HG02798 (cell line): ENCODE measurements at regions not wholly inside any gene's neighbourhood (a gene's known extent, or its start where the extent isn't known, plus 50 kb on each side); places are given as distances from the start of the nearest gene placed in this dataset.
A peak's percentile ranks its signal among the peaks of the same experiment; 100 is the strongest.

ENCODE experiments used
- ATAC-seq: cut with Tn5 transposase; IDR thresholded peaks from one replicate; pipeline ENCODE4 v1.9.1; 2021; ENCODE audit warnings: mild to moderate bottlenecking; ENCODE audit not compliant: unreplicated experiment, poor library complexity

DNA sequence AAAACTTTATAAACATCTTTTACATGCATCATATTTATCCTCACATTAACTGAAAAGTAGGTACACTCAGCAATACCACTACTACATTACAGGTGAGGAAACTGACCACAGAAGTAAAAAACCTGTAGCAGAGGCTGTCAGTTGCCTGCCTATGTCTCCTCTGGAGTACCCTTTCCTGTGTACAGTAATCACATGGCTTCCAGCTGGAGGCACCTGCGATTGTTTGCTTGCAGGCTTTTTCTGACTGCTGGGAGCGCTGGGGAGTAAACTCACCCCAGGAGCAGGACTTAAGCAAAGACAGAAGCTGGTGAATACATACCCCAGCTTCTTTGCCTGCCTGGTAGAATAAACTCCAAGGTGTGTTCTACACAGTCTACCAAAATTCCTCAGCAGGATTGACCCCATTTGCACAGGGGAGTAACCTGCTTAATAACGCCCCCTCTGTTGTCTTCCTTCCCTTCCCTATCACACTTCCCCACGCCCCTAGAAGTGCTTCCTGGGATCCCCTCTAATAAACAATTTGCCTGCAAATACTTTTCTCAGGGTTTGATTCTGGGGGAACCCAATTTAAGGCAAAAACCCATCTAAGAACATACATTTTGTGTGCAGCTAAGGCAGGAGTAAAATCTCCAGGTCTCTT is 138.9 kb downstream of the PTH2R start:
- no peak for ATAC-seq

DNA sequence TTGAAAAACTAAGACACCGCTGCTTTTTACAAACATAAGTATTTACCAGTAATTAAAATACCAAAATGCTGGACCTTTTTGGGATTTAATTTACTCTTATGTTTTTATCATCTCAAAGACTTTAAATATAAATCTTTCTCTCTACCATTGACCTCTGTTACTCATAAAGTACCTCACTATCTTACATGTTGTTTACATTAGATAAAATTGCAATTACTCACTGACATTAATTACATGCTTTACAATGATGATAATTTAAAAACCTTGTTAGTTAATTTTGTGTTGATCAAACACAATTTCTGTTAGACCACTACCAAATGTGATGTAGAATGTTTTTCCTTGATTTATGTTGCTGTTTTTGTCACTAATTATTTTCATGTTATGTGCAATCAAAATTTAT is 139.5 kb downstream of the PTH2R start:
- ATAC-seq: no peak

DNA sequence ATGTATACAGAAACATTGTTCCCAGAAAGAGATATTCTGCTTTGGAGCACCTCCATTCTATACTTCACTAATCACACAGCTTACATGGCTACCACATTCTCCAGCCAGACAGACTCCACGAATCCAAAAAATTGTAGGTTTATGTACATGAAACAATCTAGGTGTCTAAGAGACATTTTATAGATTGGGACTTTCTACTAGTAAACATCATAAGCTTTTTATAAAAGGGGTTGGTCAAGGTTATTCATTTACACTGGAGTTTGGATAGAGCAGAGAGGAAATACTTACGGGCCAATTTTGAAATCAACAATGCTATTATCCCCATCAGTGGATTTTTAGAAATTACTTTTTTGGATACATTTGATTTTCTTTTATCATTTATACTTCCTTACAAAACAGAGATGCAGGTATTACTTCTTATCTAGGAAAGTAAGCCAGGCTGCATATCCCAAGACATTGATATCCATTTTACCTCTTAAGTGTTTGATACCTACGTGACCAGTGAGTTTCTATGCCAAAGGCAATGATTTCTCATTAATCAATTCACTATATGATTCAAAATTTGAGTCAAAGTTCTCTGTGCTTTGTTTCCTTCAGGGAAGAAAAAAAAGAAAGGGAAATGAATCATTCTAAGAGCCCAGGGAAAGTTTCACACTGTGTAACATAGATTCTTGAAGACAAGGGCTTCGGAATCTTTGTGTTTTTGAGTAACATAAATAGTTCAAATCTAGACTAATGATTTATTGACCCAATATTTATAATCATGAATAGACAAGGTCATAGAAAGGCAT is 140.5 kb downstream of the PTH2R start:
- ATAC-seq: no peak

DNA sequence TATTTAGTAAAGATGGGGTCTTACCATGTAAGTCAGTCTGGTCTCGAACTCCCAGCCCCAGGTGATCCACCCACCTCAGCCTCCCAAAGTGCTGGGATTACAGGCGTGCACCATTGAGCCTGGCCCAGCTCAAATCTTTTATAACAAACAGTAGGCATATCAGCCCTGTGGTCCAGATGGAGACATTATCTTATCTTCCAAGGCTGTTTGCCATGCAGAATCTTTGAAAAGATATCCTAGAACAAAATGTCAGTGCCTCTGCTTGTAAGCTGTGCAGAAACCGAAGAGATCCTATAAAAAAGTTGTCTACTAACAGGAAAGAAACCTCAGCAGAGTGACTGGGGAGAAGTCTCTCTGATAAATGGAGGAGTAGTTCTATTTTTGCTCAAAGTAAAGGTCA is 142.1 kb downstream of the PTH2R start:
- ATAC-seq: no peak

DNA sequence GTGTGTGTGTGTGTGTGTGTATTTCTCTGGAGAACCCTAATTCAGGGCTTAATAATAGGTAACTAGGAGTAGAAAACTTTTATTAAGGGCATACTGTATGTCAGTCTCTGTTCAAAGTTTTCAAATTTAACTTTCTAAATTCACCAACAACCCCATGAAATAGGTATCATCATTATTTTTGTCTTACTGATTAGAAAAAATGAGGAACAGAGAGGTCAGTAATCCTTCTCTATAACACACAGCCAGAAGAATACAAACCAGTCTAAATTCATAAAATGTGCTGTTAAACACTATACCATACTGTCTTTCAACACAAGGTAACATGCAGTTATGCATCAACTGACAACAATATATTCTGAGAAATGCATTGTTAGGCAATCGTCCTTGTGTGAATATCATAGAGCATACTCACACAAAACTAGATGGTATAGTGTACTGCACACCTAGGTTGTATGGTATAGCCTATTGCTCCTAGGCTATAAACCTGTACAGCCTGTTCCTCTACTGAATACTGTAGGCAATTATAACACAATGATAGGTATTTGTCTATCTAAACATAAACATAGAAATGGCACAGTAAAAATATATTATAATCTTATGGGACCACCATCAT is 143.1 kb downstream of the PTH2R start:
- ATAC-seq: no peak

DNA sequence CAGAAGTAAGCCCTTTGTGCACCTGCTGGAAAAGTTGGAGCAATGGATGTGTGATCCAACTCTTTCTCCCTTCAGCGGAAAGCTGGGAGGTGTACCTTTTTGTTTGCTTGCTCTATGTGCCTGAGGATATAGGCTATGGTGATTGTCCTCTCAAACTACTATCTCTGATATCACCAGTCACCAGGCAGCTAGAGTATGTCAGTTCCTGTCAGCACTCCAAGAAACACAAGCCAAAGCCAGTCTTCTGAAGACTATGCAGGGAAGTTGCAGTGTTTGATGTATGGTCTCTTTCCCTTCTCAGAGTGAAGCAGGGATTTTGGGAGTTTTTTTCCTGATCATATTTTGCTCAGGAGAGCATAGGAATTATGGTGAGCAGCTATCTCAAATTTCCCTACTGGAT is 146.4 kb downstream of the PTH2R start:
- ATAC-seq: no peak

DNA sequence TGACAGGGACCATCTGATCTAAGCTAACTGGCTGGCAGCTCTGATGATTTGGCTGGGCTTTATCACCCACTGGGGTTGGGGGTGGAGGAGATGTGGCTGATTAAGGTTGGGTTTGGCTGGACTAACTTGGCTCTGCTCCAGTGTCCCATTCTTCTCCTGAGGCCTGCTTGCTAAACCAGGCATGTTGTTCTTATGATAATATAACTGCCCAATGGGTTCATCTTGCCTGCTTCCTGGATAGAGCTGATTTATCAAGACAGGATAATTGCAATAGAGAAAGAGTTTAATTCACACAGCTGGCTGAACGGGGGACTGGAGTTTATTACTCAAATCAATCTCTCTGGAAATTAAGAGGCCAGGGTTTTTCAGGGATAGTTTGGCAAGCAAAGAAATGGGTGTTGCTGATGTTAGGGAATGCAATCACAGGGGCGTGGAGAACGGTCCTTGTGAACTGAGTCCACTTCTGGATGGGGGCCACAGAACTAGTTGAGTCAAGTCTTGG is 150.4 kb downstream of the PTH2R start:
- no peak for ATAC-seq

DNA sequence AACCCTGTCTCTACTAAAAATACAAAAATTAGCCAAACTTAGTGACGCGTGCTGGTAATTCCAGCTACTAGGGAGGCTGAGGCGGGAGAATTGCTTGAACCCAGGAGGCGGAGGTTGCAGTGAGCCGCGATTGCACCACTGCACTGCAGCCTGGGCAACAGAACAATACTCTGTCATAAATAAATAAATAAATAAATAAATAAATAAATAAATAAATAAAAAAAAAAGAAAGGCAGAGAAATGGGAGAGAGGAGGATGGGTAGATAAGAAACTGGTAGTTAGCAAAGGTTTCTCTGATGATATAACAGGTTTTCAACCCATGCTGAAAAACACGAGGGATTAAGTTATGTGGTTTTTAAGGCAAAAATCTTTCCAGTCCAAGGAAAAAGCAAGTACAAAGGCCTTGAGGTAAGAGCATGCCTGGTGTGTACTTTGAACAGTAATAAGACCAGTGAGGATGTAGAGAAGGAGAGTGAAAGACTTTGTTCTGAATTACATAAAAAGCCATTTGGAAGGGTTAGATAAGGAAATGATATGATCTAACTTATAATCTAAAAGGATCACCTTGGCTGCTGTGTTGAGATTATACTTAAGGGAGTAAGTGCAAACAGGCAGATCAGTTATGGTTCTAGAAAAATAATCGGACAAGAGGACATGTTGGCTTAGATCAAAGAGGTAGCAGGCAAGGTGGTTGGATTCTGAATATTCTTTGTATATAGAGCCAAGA is 159.3 kb downstream of the PTH2R start:
- no peak for ATAC-seq

DNA sequence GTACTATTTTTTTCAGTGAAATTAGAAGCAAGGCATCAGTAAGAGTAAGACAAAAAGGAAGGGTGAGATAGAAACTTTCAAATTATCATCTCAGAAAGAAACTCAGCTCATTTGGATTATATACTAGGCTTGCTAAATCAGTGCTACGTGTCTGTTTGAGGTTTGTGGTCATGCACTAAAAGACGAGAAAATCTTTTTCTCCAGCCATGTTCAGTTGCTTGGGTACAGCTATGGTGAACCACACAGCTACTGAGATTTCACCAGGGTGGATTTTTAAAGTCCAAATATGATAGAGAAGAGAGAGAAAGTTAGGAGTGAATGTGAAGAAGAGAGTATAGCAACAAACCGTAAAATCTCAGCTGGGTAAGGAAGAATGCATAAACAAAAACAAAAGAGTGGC is 161.6 kb downstream of the PTH2R start:
- no peak for ATAC-seq

DNA sequence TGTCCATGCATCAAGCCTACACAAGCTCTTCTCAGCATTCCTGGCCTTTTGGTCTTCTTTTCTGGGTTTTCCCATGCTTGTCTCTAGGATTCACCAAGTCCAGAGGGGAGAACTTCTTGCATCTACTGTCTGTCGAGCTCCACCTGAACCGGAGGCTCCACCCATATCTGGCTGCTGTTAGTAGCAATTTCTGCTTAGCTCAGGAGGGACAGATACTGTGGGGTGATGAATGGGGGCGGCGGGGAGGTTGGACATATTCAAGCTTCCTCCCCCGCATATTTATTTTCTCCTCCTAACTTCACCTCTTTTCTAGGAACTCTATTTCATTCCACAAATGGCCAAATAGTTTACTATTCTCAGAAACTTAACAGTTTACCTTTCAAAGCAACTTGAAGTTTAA is 163.5 kb downstream of the PTH2R start:
- ATAC-seq: no peak

DNA sequence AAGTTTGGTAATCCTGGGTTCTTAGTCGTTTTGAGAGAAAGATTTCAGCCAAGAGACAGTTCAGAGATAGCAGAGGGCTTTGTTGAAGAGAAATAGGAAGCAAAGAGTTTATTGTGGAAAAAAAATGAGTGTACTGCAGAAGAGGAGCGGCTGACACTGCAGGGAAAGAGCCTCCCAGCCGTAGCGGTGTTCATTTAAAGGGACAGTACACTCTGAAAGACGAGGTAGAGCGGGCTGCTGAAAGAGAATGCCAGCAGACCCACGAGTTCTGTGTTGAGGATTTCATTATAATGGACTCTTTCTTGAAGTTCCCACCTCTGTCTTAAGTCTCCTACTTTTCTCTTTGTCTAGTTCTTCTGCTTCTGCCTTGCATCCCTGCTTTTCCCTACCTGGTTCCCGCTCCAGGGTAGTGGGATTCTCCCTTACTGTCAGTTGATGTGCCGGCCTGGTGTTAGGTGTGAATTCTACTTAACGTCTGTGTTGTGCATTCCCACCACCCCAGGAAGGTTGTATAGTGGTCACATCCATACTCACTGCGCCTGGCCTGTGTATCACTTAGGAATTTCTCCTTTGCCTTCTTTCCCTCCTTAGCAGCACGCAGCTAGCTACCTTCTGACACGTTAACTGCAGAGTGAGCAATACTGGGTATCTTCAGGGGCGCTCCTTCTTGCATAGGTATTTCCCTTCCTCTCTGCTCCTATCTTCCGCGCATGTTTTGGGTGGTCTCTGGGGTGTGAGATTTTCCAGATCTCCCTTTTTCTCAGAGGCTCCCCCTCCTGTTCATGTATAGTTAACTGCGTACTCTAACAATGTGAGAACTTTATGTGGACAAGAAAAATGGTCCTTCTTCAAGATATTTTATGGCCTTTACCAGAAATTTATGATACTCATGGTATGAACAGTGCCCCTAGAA is 164.5 kb downstream of the PTH2R start:
- no peak for ATAC-seq

DNA sequence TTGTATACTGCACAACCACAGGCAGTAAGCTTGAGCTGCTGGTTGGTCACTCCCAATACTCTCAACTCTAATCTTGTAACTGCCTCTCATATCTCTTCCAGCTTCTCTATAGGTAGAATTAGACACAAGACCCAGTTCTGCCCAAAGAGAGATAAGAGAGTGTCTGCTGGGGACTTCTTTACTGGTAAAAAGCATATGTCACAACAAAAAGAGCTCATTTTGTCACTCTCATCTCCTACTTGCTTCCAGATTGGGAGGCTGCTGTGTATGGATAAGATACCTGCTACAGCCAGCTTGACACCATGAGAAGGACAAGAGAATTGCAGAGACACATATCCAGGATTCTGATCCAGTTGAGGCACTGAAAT is 165.2 kb downstream of the PTH2R start:
- no peak for ATAC-seq

DNA sequence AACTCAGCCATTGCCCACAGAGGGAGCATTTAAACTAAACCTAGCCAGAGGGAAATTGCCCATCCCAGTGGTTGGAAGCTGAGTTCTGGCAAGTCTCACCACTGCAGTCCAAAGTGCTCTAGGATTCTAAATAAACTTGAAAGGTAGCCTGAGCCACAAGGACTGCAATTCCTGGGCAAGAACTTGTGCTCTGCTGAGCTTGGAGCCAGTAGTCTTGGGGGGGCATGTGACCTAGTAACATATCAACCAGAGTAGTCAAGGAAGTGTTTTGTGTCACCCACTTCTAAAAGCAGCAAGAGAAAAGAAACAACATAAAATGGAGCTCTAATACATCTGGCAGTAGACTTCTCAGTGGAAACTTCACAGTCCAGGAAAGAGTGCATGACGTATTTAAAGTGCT is 167.0 kb downstream of the PTH2R start:
- no peak for ATAC-seq

DNA sequence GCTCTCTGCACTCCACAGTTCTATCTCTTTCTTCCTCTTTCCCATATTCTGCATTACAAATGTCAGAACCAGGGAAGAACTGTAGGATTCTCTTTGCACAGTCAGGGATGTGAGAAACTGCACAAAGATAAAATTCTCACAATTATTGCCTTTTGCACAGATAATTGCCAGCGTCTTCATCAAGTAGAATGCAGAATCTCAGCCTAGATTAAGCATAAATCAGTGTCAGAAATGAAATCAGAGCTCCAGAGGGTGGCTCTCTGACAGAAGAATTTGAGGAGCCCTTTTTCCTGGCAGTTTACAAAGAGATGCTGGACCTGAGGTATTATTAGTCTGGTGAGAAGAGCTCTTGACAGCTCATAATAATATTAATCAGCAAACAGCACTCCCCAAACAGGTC is 173.1 kb downstream of the PTH2R start:
- ATAC-seq: no peak

DNA sequence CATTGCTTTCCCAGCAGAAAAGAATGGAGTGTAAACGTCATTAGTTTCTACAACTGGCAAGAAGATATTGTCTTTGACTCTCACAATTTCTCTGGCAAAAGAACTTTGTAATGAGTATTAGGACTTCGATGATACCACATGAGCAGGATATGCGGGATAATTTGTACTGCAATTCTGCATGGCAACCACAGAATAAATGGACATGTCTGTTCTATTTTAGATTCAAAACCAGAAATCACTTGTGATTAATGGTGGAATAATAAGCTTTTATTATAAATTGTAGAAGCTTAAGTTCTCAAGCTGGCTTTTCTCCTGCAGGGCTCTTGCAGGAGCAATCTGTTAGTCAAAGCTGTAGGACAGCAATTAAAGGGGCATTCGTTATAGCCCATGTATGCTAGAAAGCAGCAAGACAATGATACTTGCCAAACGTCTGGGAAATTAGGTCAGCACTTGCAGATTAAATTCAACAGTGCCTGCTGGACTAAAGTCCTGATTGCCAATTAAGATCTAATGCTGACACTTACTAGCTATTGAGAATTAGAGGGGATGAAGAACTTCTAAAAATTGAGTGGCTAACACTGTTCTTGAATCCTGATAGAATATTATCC is 177.9 kb downstream of the PTH2R start:
- no peak for ATAC-seq

DNA sequence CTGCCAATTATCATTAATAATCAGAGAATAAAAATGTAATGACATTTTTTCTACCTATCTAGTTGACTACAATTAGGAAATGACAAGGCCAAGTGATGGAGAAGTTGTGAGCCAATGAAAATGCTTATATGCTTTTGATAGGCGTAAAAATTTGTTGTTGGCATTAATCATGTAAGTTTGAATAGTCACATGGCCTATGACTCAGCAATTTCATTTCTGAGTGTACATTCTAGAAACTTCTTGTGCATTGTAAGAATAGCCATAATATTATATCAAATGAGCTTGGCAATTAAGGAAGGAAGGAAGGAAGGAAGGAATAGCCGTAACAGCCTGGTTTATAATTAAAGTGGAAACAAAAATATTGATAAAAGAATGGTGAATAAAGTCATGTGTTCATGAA is 179.9 kb downstream of the PTH2R start:
- ATAC-seq: no peak

DNA sequence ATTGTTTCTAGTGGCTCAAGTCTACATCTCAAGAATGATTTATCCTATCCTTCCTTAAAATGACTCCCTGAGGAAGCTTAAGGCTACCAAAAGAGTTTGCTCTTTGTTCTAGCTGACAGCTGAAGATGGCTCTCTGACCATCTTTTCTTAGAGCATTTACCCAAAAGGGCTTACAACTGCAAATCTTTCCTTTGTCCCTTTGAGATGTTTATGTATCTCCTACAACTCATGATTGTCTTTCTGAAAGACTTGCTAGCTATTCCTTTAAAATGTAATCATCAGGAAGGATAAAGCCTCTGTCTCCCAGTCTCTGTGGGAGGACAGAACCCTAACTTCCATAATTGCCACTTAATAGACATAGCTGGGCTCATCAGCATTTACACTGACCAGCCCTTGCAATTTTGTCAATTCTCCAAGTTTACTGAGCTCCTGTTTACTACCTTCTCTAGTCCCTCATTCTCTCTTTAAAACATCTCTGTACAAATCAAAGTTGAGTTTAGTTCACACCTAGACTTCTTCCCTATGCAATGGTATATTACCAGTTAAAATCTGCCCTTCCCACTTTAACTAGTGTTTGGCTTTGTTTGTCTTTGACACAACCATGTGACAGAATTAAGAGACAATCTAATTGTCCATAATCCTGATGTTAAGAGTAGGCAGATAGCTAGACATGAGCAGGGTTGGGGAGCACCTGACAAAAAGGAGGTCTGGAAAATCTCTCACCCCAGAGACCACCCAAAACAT is 188.2 kb downstream of the PTH2R start:
- no peak for ATAC-seq

DNA sequence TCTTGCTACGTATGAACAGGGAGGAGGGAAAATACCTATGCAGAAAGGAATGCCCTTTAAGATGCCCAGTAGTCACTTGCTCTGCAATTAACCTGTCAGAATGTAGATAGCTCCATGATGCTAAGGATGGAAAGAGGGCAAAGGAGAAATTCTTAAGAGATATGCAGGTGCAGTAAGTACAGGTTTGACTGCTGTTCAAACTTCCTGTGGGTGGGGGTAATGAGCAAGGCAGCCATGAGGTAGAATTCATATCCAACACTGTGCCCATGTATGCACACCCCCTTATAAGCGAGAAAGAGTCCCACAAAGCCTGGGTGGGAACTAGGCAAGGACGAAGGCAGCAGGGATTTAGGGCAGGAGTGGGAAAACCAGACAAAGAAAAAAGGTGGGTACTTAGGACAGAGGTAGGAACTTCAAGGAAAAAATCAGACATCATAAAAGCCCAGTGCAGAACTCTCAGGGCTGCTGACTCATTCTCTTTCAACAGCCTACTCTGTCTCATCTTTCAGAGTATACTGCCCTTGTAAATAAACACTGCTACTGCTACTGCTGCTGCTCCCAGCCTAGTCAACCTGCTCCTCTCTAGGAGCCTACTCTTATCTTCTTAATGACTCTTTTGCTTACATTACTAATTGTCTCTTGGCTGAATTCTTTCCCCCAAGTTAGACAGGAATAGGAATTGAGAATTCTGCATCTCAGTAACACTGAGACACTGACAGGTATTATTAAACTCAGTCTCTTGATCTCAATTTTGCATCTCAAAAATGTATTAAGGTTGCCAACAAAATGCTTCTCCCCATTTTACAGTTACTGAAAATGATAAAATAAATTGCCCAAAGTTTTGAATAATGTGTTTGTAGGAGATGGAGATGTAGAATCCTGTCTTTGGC is 189.0 kb downstream of the PTH2R start:
- peak; percentile 41 for ATAC-seq
